Frontal cortex (tissue), 3 donors: ENCODE measurements at regions not wholly inside any gene's neighbourhood (a gene's known extent, or its start where the extent isn't known, plus 50 kb on each side); places are given as distances from the start of the nearest gene placed in this dataset.
A peak's percentile ranks its signal among the peaks of the same experiment; 100 is the strongest.
"Not testable (repeated sequence)": the region's sequence is repeated elsewhere in the genome, so short reads cannot be mapped to it uniquely, and the experiment has no call there.

Experiments
- DNase-seq, 2 donors: peaks; one replicate each; pipeline ENCODE4 v3.0.0; 2012; ENCODE audit warnings: low spot score in 2 of 2
- FAIRE-seq: peaks from 2 replicates; lab custom pipeline; 2012; peaks lifted over from hg19 to GRCh38; lab: Jason Lieb, UNC
- donor health status: control.
- donor health status: control.
- donor health status: control.

DNA sequence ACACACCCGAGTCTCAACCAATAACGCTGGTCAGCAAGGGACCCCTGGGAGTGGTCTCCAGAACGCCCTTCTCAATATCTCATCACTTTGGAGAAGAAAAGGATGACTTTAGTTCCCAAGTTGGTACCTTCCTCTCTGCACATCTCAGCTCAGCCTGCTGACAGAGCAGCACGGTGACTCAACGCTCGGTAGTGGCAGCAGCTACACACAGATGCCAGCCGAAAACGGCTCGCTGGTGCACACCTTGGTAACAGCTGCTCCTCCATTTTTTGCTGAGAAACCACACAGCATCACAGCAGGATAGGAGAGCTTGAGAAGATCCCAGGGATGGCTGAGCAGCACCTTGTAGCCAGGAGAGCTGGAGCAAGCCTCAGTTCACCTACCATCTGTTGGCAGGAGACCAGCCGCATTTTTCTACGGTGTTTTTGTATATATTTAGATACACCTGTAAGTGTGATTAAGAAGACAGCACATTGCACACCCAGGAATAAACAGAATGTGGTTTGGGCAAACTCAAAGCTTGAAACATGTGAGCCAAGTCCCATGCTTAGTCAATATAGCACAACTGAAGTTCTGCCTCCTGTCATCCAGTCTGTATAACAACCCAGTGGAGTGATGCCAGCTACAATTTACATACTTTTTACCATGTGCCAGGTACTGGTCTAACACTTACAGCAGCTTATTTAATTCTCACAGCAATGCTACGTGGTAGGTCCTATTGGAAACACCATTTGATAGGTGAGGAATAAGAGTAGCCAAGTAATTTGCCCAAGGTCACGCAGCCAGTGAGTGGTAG lies 83.8 kb upstream of the ERCC4 start:
- no peak for DNase-seq
- FAIRE-seq, result no peak

DNA sequence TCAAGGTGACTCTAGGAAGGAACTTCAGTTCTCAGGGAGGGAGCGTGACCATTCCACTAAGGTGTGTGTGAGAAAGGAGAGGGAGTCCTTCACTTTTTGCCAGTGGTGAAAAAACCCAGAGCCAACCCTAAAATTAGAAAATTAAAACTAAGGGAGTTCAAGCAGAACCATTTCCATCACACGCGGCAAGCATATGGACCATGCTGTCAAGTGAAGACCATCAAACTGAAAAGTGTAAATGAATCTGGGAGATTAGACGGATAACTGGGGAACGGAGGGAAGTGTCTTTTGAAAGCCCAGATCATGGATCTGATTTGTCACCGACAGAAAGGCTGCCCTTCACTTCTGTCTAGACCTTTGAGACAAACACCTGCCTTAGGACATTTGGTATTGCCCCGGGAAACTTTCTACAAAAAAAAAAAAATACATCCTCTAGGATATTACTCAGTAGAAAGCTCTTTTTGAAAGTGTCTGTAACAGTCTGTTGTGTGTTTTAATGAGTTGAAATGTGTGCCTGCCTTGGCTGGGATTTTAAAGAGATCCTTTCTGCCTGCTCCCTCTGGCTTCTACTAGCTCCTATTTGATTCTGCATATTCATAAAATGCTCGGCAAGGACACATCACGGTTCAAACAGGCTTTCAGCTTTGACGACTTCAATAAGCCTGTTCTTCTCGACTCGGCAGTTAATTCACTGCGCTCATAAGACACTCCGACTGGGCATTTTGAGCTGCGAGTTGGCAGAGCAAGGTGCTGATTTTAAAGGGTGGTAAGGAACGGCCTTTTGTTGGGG lies 81.4 kb upstream of the ERCC4 start:
- FAIRE-seq (no peak), DNase-seq (no peak)

- FAIRE-seq, result no peak
- no peak for DNase-seq
These were observed 80.4 kb upstream of the ERCC4 start for GRCh38 chr16:13839577-13839976.

- no peak for FAIRE-seq
- DNase-seq, result no peak
These were observed 74.7 kb upstream of the ERCC4 start for GRCh38 chr16:13845232-13845631.

DNA sequence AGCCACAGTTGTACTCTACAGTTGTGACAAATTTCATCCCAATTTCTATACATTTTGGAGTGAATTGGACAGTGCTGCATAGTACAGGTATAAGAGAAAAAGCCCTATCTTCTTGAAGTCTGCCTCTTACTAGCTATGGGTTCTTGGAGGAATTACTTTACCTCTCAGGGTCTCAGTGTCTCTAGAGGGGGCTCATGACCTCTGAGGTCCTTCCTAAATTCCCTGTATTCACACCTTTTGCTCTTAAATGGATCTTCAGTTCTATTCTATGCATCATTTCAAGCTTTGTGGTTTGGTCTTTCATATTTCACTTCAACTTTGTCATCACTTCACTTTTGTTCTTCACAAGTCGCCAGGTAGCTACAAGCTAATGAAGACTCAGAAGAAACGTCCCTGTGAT lies 71.2 kb upstream of the ERCC4 start:
- no peak for FAIRE-seq
- no peak for DNase-seq

DNA sequence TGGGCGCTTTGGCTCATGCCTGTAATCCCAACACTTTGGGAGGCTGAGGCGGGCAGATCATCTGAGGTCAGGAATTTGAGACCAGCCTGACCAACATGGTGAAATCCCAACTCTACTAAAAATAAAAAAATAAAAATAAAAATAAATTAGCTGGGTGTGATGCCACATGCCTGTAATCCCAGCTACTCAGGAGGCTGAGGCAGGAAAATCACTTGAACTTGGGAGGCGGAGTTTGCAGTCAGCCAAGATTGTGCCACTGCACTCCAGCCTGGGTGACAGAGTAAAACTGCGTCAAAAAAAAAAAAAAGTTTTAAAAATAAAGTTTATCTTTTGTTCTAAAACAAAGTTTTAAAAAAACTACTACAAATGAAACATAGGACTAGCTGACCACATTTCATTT lies 69.8 kb upstream of the ERCC4 start:
- not testable (repeated sequence) for DNase-seq

DNA sequence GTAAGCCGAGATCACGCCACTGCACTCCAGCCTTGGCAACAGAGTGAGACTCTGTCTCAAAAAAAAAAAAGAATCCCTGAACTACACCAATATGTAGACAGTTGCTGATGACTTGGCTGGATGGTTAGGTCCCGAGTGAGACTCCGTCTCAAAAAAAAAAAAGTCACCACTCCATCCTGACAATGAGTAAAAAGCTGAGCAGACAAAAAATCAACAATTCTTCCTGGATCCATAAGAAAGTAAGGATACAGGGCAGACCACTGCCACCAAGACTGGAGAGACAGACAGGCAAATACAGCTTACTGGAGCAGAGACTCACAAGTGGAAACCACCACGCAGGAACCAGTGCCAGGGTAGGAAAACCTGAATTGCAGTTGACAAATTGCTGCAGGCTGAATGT lies 67.1 kb upstream of the ERCC4 start:
- DNase-seq (no peak), FAIRE-seq (no peak)

More for the DNA sequence above, 69.8 kb upstream of the ERCC4 start:
- not testable (repeated sequence) for FAIRE-seq

DNA sequence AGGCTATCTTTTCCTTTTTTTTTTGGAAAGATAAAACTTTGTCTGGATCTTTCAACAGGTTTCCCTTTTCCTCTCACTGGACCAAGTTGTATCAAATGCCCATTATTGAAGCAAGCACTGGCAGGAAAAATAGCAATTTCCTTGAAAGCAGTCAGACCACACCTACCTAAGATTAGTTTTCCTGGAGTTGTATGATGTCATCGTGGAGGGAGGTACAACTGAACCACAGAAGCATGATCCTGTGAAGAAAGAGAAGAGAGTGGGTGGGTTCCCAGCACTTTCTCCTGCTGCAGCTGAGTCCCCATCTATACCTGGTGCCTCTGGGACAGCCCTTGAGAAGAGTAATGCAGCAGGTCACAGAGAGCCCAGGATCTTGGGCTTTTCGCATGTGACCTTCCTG lies 63.6 kb upstream of the ERCC4 start:
- no peak for DNase-seq
- no peak for FAIRE-seq

- no peak for DNase-seq
These were observed 63.0 kb upstream of the ERCC4 start for GRCh38 chr16:13856811-13857511.

DNA sequence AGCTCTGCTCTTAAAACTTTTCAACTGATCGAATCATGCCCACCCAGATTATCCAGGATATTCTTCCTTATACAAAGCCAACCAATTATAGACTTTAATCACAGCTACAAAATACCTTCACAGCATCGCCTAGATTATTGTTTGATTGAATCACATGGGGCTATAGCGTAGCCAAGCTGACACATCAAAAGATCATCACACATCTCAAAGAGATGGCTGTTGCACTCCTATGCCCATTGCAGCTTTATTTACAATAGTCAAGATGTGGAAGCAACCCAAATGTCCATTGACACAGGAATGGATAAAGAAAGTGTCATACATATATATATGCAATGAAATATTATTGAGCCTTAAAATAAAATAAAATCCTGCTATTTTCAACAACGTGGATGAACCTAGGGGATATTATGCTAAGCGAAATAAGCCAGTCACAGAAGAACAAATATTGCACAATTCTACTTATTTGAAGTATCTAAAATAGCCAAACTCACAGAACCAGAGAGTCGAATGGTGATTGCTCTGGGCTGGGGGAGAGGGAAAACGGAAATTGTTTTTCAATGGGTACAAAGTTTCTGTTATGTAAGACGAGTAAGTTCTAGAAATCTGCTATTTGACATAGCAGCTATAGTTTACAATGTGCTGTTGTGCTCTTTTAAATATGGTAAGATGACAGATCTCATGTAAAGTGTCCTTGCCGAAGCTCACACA lies 60.9 kb upstream of the ERCC4 start:
- no peak for DNase-seq

More at GRCh38 chr16:13856811-13857511, 63.0 kb upstream of the ERCC4 start:
- no peak for FAIRE-seq

GRCh38 chr16:13863075-13863765 lies 56.7 kb upstream of the ERCC4 start:
- FAIRE-seq (no peak), DNase-seq (no peak)

More for the DNA sequence above, 60.9 kb upstream of the ERCC4 start:
- no peak for FAIRE-seq

DNA sequence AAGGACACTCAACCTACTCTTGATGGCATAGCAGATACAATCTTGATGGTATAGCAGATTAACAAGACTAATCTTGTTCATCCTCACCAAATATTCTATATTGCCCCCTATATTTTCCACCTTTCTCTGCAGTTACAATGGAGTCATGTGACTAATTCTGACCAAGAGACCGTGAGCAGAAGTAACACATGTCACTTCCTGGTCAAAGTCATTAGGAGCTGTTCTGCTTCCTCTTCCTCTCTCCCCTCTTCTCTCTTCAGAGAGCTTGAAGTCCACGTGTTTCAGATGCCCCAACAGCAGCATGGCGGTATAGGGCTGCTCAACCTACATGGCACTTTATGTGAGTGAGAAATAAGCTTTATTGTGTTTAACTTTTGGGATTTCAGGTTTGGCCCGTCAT lies 55.3 kb upstream of the ERCC4 start:
- DNase-seq (no peak), FAIRE-seq (no peak)

GRCh38 chr16:13866073-13866472 lies 53.9 kb upstream of the ERCC4 start:
- FAIRE-seq (no peak), DNase-seq (peak in 1 of 2 donors; percentile 20)
